GM21576 (cell line): ENCODE measurements at regions not wholly inside any gene's neighbourhood (a gene's known extent, or its start where the extent isn't known, plus 50 kb on each side); places are given as distances from the start of the nearest gene placed in this dataset.

Experiments
- ATAC-seq: cut with Tn5 transposase; IDR thresholded peaks from one replicate; pipeline ENCODE4 v1.9.1; 2021; ENCODE audit warnings: mild to moderate bottlenecking, moderate library complexity; ENCODE audit not compliant: unreplicated experiment

DNA sequence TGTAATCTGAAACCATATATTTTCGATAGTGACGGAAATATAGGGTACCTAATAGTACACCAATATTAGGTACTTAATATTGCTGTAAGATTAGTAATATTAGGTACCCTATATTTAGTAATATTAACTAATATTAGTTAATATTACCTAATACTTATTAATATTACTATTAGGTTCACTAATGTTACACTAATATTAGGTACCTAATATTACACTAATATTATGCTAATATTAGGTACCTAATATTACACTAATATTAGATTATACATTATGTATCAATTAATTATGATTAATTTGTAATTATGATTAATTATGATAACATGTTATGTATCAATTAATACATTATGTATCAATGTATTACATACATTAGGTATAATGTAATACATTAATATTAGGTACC is 518.2 kb upstream of the LRATD1 start:
- ATAC-seq: no peak

DNA sequence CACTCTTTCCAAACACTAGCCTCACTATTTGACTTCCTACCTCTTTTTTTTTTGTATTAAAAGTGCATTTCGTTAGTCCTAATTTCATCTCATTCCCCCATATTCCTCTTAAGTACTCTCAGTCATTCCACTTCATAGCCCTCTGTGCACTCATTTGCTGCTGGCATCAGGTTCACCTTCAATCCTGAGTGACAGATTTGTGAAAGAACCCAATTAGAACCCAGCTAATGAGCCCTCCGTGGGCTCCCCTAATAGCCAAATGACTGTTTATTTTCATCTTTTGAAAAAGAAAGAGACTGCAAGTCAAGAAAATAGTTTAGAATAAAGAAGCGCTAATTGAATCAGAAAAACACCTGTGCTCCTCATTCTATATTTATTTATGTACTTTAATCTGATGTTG is 512.1 kb upstream of the LRATD1 start:
- no peak for ATAC-seq

DNA sequence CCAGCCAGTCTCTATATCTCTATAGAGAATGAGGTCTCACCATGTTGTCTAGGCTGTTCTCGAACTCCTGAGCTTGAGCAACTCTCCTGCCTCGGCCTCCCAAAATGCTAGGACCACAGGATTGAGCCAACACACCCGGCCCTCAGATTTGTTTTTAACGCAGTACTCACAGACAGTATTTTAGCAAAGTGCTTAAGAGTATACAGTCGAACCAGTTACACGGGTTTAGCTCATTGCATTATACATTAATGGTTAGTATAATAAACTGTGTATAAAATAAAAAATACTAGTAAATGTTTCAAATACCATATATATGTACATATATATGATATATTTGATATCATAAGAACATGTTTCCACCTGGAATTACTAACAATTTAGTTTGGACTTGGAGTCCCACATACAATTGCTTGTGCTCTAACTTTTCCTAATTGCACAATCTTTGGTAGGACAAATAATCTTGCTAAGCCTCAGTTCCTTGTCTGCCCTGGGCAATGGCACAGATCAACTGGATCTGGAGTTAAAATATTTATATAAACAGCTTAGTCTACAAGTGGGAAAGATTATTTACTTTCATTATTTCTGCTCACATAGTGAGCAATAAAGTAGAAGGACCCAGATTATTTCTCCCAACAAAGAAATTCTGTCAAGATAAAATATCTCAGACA is 508.9 kb upstream of the LRATD1 start:
- ATAC-seq: no peak

DNA sequence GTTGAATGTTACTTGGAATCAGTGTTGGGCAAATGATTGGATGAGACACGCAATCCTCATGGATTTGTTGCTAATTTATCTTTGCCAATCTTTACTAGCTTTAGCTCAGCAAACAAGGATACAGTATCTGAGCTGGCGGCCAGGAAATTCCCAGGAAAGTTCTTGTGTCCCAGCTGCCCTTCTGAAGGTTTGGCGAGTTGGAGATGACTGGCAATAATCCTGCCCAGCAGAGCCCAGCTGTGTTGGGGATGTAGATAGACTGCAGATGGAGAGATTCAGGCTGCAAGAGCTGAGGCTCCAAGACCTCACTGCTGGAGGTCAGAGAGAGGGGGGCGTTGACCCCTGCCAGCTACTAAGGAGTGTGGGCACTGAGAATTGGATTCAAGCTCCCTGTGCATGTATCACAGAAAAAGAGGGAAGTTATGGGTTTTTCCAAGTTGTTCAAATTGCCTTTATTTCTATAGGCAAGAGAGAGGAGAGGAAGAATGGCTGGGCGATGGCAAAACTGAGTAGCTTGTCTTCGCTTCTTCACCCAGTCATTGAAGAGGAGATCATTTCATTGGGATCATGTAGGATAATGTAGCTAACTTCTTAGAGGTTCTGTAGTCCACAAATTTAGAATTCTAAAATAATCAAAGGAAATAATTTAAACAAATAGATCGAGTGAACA is 506.8 kb upstream of the LRATD1 start:
- no peak for ATAC-seq

DNA sequence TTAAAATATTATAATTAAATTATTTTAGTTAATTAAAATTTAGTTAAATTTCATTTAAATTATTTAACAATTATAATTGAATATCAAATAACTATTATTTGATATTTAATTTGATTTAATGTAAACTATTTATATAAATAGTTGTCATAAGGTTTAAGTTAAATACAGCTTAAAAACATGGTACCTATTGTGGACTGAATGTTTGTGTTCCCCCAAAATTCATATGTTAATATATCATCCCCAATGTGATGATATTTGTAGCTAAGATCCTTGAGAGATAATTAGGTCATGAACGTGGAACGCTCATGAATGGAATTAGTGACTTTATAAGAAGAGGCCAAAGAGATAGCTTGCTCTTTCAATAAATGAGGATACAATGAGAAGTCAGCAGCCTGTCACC is 505.7 kb upstream of the LRATD1 start:
- no peak for ATAC-seq

DNA sequence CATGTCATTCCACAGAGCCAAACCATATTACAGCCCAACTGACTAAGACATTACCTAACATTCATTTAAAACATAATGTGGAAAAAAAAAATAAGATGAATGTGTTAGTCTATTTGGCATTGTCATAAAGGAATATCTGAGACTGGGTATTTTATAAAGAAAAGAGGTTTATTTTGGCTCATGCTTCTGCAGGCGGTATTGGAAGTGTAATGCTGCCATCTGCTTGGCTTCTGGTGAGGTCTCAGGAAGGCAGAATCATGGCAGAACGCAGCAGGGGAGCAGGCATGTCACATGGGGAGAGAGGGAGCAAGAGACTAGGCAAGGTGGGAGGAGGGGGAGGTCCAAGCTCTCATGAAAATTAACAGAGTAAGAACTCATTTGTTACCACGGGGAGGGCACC is 504.8 kb upstream of the LRATD1 start:
- ATAC-seq: no peak

DNA sequence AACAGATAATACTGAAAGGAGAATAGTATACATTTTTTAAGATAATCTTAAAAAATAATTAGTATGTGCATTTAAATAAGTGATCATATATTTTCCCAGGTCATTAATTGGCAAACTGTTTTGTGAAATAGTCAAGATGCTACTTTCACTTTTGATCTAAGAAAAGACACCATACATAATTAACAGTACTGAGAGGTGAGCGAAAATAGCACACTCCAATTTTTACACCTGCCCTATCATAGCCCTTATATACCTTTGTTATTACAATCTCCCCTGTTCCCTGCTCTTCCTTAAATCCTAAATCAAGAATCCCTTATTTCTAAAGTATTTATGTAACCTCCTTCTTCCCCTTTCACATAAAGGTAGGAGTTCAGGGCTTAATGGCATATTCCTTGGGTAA is 500.1 kb upstream of the LRATD1 start:
- no peak for ATAC-seq

DNA sequence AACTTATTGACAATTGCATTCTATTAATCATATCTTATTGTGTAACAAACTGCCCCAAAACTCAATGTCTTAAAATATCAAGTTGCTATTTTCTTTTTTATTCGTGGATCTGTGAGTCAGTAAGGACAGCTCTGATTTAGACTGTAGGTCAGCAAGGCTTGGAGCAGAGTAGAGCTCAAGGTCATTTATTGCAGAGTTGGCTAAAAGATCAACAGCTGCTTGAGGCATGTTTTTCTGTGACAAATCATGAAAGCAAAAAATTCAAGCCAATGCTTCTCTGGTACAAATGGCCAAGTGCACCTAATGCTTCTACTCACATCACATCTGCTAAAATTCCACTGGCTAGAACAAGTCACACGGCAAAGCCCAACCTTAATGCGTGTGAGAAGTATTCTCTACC is 497.7 kb upstream of the LRATD1 start:
- no peak for ATAC-seq

DNA sequence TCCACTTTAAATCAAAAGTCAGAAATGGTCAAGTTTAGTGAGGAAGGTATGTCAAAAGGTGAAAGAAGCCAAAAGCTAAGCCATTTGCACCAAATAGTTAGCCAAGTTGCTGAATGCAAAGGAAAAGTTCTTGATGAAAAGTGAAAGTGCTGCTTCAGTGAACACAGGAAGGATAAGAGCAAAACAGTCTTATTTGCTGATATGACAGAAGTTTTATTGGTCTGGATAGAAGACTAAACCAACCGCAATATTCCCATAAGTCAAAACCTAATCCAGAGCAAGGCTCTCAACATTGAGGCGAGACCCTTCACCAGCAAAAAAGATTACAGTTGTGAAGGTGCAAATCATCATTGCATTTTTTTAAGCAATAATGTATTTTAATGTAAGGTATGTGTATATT is 496.5 kb upstream of the LRATD1 start:
- no peak for ATAC-seq

DNA sequence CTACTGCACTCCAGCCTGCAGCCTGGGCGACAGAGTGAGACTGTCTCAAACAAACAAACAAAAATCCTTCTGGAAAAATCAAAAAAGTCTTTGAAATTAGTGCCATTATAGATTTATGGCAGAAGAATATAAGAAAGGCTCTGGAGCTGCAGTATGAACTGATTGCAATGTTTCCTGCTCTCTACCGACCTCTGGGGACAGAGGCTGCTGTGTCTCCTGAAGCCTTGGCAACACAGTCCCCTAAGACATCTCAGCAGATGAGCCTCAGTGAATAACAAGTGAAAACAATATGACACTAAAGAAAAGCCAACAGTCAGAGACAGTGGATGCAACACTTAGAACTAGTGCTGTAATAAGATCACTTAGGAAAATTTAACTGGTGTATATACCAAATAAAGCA is 494.9 kb upstream of the LRATD1 start:
- no peak for ATAC-seq

DNA sequence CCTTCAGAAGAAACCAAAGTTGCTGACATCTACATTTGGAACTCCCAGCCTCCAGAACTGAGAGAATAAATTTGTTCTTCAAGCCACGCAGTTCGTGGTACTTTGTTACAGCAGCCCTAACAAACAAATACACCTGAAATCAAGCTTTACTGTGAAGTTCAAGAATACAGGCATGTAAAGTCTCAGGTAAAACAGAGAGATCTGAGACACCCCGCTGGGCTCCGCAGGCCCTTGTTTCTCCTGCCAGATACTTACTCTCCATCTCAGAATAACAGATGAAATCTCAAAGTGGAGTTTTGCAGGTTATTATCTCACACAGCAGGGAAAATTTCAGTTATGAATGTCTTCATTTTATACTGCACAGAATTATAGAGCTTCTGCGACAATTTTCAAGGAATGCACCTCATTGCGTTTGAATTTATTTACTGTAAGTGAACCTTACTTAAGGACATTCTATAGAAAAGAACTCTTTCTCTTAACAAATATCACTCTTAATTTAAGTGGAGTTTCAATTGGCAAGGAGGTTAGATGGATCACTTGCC is 492.4 kb upstream of the LRATD1 start:
- no peak for ATAC-seq

DNA sequence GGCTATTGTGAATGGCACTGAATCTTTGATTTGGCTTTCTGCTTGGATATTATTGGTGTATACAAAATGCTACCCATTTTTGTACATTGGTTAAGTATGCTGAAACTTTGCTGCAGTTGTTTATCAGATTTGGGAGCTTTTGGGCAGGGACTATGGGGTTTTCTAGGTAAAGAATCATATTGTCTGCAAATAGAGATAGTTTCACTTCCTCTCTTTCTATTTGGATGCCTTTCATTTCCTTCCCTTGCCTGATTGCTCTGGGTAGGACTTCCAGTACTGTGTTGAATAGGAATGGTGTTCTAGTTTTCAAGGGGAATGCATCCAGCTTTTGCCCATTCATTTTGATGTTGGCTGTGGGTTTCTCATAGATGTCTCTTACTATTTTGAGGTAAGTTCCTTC is 489.1 kb upstream of the LRATD1 start:
- no peak for ATAC-seq

DNA sequence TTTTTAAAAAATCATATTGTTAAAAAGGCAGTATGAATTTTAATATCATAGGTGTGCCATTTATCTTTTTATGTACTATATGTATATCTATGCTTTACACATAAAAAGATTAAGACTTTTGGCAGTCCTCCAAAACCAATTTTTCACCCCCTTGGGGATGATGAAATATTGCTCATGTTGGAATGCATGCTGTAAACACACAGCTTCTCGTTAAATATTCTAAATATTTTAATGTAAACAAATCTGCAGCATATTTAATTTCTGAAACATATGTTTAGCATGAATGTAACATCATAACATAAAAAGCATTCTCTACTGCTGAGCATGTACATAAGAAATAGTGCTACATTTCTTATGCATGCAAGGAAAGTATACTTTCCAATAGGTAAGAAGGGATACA is 484.3 kb upstream of the LRATD1 start:
- no peak for ATAC-seq

DNA sequence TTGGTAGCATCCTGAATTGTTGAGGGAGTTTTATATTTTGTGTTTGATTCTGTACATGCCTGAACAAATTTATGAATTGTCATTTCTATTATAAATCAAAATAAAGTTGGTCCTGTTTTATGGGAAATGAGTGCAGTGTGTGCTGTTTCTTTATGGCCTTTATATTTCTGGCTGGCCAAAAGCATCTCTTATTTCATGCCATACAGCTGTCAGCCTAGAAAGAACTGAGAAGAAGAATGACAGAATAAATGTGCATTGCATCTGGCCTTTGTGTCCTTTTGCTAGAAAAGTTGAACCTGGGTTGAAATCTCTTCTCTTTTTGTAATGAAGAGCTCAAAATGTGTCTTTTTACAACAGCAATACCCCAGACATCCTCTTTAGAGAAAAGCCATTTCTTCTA is 474.7 kb upstream of the LRATD1 start:
- no peak for ATAC-seq

DNA sequence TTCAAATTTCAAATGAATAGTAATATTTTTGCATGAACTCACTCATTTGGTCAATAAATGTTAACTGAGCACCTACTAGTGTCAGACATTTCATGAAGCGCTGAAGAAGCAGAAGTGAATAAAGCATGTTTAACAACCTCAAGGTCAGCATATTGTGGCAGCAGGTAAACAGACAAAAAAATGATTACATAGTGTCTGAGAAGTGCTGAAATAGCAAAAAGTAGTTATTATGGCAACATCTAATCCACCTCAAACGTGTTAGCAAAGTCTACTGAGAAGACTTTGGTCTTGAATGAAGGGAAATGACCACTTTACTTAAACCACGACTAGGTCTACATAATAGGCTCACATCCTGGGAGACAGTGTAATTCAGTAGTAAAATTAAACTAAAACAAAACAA is 452.2 kb upstream of the LRATD1 start:
- no peak for ATAC-seq

DNA sequence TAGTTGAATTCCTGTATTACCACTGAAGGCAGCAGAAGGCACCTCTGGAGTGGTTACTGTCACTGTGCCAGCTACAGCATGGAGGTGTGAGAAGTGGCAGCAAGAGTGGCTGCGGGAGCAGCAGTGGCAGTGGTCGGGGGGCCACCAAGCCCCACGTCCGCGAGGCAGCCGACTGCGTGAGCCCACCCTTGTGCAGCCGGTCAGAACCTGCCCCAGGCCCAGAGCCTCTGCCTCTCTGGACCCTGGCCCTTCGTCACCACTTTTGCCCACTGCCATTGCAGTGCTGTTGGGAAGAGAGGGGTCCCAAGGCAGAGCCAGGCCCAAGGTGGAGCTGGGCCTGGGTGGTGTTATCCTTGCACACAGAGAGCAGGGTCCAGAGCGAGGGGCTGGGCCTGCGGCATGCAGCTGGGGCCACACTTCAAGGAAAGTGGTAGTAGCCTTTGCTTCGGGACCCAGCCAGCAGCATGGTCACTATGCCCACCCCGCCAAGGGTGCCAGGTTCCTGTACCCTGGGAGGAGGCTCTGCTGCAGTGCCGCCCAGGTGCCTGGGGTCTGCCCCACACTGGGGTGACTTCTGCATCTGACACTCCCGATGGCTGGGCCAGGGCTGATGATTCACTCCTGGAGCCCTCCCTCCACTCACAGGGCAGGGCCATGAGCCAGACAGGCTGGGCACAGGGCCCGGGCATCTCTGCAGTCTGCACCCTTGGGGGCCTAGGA is 450.1 kb upstream of the LRATD1 start:
- no peak for ATAC-seq

DNA sequence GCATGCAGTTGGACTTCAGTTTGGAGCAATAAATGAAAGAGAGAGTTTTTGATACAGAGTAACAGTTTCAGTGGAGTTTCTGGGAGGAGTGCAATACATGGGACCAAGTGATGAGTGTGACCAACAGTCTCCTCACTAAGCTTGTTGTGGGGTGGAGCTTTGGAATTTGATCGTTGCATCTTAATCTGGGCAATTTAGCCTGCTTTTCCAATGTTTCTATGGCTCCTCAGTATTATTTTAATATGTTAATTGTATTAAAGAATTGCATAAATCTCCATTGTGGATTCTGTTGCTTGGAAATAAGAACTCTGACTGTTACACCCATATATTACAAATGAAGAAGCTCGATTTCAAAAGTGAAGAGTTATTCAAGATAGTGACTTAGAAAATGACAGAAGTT is 446.6 kb upstream of the LRATD1 start:
- no peak for ATAC-seq

DNA sequence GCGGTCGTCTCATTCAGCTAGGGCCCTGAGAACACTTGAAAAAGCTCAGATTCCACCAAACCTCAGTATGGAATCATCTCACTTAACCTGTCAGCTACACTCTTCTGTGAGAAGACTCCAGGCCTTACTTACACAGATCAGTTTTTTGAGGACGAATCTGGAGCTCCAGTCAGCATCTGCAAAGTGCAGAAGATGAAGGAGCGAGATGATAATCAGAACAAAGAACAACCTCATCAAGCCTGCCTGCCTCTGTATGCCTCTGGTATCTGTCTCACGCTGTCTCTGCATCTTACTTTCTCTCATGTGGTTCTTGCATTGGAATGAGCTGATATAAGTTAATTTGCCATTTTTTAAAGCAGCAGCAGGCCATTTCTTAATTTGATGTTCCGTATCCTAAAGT is 444.1 kb upstream of the LRATD1 start:
- ATAC-seq: no peak

DNA sequence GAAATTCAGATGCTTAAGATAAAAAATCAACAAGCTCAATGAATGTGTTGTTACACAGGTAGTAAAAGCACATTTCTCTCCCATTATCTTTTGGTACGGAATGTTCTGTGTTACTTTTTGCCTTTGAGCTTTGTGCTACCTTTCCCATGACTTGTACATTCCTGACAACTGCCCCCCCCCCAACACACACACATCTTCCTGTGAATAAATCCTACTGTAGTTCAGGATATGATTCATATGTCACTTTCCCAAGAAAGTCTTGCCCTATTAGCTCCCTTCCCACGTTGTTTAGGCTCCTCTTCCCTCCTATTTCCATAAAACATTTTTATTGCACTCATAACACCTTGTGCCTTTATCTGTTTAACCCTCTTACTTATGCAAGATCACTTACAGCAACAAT is 442.6 kb upstream of the LRATD1 start:
- ATAC-seq: no peak

DNA sequence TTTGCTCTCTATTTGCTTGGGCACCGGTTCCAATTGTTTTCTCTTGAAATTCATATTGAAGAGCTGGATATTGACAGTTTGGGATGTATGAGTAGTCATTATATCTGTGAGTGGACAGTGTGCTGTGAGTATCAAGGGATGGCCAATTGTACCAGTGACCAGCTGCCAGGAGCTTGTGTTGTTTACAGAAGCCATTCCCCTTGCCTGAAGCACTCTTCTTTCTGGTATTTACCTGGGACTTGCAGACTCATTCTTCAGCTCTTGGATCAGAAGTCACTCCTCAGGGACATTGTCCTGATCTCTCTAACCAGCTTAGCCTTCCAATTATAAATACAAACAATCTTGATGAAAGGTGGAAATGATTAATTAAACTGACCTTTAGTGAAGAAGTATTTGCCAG is 438.3 kb upstream of the LRATD1 start:
- no peak for ATAC-seq

DNA sequence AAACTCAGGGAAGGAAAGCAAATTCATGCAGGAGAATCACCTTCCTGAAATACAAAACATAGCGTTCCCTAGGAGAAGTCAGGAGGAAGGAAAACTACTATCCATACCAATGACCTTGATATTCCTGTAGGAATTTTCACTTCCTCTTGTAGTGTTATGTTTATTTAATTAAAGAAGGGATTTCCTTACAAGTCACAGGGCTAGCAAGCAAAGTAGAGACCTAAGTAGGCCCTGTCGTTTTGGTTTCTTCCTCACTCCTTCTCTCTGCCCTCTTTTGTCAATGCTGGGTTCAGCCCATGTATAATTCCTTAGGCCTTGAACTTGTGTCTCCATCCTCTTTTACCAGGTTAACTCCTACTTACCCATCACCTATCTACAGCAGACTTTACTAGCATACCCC is 435.2 kb upstream of the LRATD1 start:
- ATAC-seq: no peak

DNA sequence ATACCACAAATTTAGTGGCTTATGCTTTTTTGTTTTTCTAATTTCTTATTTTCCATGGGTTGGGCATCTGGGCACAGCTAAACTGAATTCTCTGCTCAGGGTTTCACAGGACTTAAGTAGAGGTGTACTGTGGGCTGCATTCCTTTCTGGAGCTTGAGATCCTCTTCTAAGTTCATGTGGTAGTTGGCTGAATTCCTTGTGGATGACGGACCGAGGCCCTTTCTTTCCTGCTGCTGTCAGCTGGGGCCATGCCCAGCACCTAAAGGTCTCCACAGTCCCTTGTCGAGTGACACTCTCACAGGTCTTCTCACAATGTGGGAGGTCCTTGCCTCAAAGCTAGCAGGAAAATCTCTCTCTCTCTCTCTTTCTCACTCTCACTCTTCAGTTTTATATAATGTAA is 433.5 kb upstream of the LRATD1 start:
- no peak for ATAC-seq
